ENCODE measurements at regions not wholly inside any gene's neighbourhood (a gene's known extent, or its start where the extent isn't known, plus 50 kb on each side); places are given as distances from the start of the nearest gene placed in this dataset.

DNA sequence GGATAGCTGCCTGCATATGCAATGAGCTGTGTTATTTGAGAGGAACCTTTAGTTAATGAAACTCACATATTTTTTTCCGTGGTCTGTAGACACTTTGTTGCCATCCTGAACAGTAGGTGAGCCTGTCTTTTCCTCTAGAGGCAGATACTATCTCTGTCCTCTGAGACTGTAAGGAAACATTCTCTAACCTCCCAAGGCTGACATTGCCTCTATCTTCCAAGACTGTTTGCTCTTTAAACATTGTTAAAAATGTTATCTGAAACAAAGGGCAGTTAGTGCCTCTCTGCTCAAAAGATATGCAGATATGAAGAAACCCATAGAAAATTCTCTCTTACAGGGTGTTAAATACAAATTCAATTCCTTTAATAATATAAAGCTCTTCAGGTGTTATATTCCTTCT, 963.8 kb upstream of the CNTN5 start:
- Histone ChIP-seq H3K79me2 (ENCODE audit: insufficient read depth, low read length) (no peaks in the 10 kb centered on the region), H4K20me1 (ENCODE audit: low read depth, low read length) (no peaks in the 10 kb centered on the region), H3K9me3 (ENCODE audit: insufficient read depth, low read length) (no peaks in the 10 kb centered on the region), H3K4me3 (ENCODE audit: insufficient read depth, low read length, poor library complexity, severe bottlenecking) (no peak overlapping the region), H3K27ac (ENCODE audit: low read depth, low read length) (no peak overlapping the region), H3K9me2 (replicated peaks; ENCODE audit: insufficient read depth, low read length) (no peaks in the 10 kb centered on the region), H3F3A (ENCODE audit: insufficient read depth) (no peaks in the 10 kb centered on the region), H3K9ac (ENCODE audit: low read length) (no peak overlapping the region), H3K36me3 (ENCODE audit: low read length) (no peaks in the 10 kb centered on the region), H2AFZ (ENCODE audit: low read depth, low read length, severe bottlenecking) (no peak overlapping the region), H3K27me3 (ENCODE audit: low read length) (no peaks in the 10 kb centered on the region), H3K4me2 (ENCODE audit: low read depth, low read length, poor library complexity, severe bottlenecking) (no peak overlapping the region)
- TF ChIP-seq, protein P1, sequence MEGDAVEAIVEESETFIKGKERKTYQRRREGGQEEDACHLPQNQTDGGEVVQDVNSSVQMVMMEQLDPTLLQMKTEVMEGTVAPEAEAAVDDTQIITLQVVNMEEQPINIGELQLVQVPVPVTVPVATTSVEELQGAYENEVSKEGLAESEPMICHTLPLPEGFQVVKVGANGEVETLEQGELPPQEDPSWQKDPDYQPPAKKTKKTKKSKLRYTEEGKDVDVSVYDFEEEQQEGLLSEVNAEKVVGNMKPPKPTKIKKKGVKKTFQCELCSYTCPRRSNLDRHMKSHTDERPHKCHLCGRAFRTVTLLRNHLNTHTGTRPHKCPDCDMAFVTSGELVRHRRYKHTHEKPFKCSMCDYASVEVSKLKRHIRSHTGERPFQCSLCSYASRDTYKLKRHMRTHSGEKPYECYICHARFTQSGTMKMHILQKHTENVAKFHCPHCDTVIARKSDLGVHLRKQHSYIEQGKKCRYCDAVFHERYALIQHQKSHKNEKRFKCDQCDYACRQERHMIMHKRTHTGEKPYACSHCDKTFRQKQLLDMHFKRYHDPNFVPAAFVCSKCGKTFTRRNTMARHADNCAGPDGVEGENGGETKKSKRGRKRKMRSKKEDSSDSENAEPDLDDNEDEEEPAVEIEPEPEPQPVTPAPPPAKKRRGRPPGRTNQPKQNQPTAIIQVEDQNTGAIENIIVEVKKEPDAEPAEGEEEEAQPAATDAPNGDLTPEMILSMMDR (IDR thresholded peaks at IDR 0.05; ENCODE audit: insufficient read depth, low read length, poor library complexity, severe bottlenecking) = no peak
- no peak for TF ChIP-seq EZH2phosphoT487 (conservative IDR thresholded peaks at IDR 0.05; ENCODE audit: low read length)

DNA sequence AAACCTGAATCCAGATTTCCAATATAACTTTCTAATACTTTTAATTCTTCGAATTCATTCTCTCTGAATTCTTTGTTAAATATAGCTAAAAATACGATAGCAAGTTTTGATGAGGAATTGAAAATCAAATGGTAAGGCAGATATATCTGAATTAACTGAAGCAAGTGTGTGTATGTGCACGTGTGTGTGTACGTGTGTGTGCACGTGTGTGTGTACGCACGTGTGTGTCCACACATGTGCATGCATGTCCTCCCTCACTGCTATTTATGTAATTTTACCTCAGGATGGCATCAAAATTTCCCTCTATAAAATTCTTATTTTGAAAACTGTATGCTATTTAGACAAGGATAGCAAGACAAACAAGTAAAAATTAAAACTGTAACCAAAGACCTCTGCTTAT, 961.3 kb upstream of the CNTN5 start:
- H3K27ac ChIP-seq (ENCODE audit: low read depth, low read length) = no peak overlapping the region
- no peaks in the 10 kb centered on the region for H3K9me3 ChIP-seq (ENCODE audit: insufficient read depth, low read length)
- H3K27me3 ChIP-seq (ENCODE audit: low read length) = no peaks in the 10 kb centered on the region
- no peaks in the 10 kb centered on the region for H3F3A ChIP-seq (ENCODE audit: insufficient read depth)
- no peaks in the 10 kb centered on the region for H3K36me3 ChIP-seq (ENCODE audit: low read length)
- H3K4me3 ChIP-seq (ENCODE audit: insufficient read depth, low read length, poor library complexity, severe bottlenecking) = no peak overlapping the region
- no peaks in the 10 kb centered on the region for H4K20me1 ChIP-seq (ENCODE audit: low read depth, low read length)
- no peak overlapping the region for H3K9ac ChIP-seq (ENCODE audit: low read length)
- TF ChIP-seq, protein P1 (IDR thresholded peaks at IDR 0.05; ENCODE audit: insufficient read depth, low read length, poor library complexity, severe bottlenecking) = no peak
- no peak for TF ChIP-seq EZH2phosphoT487 (conservative IDR thresholded peaks at IDR 0.05; ENCODE audit: low read length)
- no peaks in the 10 kb centered on the region for H3K79me2 ChIP-seq (ENCODE audit: insufficient read depth, low read length)
- H3K9me2 ChIP-seq (replicated peaks; ENCODE audit: insufficient read depth, low read length) = no peaks in the 10 kb centered on the region
- H3K4me2 ChIP-seq (ENCODE audit: low read depth, low read length, poor library complexity, severe bottlenecking) = no peak overlapping the region
- no peak overlapping the region for H2AFZ ChIP-seq (ENCODE audit: low read depth, low read length, severe bottlenecking)

DNA sequence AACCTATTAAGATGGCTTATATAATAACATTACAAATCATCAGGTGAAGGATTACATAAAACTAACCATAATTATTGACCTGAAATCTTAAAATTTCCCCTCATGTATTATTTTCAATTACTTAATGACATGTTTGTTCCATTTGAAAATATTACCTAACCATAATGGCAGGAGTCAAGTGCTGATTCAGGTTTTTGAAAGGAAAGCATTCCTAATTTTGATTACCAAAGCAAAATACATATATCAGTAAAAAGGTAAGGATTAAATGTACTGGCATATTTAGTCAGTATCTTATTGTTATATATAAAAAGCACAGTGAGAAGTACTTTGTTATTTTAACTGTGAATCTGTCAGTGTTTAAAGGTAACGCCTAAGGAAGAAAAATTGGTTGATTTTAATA, 960.0 kb upstream of the CNTN5 start:
- Histone ChIP-seq H3K4me2 (ENCODE audit: low read depth, low read length, poor library complexity, severe bottlenecking) (no peak overlapping the region), H2AFZ (ENCODE audit: low read depth, low read length, severe bottlenecking) (no peak overlapping the region), H3K9me3 (ENCODE audit: insufficient read depth, low read length) (no peaks in the 10 kb centered on the region), H4K20me1 (ENCODE audit: low read depth, low read length) (no peaks in the 10 kb centered on the region), H3K9me2 (replicated peaks; ENCODE audit: insufficient read depth, low read length) (no peaks in the 10 kb centered on the region), H3K9ac (ENCODE audit: low read length) (no peak overlapping the region), H3K27ac (ENCODE audit: low read depth, low read length) (no peak overlapping the region), H3K36me3 (ENCODE audit: low read length) (no peaks in the 10 kb centered on the region), H3K4me3 (ENCODE audit: insufficient read depth, low read length, poor library complexity, severe bottlenecking) (no peak overlapping the region), H3F3A (ENCODE audit: insufficient read depth) (no peaks in the 10 kb centered on the region), H3K79me2 (ENCODE audit: insufficient read depth, low read length) (no peaks in the 10 kb centered on the region), H3K27me3 (ENCODE audit: low read length) (no peaks in the 10 kb centered on the region)
- TF ChIP-seq, protein P1 (IDR thresholded peaks at IDR 0.05; ENCODE audit: insufficient read depth, low read length, poor library complexity, severe bottlenecking) = no peak
- TF ChIP-seq EZH2phosphoT487 (conservative IDR thresholded peaks at IDR 0.05; ENCODE audit: low read length) = no peak

DNA sequence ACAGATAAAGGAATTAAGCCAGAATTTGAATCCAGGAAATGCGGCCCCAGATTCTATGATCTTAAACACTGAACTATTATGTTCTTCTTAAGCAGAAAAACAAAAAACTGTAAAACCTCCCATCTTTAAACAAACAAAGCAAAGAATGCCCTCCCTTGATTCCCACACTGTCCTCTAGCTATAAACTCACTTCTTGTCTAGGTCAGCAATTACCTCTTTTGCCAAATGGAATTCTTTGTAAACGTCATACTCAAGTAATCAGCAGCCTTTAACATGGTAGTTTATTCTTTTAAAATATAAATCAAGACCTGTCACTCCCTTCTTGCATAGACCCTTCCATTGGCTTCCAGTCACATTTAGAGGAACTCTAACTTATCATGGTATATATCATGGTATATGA, 958.9 kb upstream of the CNTN5 start:
- H3F3A ChIP-seq (ENCODE audit: insufficient read depth) = no peaks in the 10 kb centered on the region
- no peak overlapping the region for H3K9ac ChIP-seq (ENCODE audit: low read length)
- TF ChIP-seq, protein P1 (IDR thresholded peaks at IDR 0.05; ENCODE audit: insufficient read depth, low read length, poor library complexity, severe bottlenecking) = no peak
- TF ChIP-seq EZH2phosphoT487 (conservative IDR thresholded peaks at IDR 0.05; ENCODE audit: low read length) = no peak
- no peak overlapping the region for H2AFZ ChIP-seq (ENCODE audit: low read depth, low read length, severe bottlenecking)
- no peaks in the 10 kb centered on the region for H3K9me2 ChIP-seq (replicated peaks; ENCODE audit: insufficient read depth, low read length)
- H3K4me2 ChIP-seq (ENCODE audit: low read depth, low read length, poor library complexity, severe bottlenecking) = no peak overlapping the region
- H3K79me2 ChIP-seq (ENCODE audit: insufficient read depth, low read length) = no peaks in the 10 kb centered on the region
- no peaks in the 10 kb centered on the region for H3K27me3 ChIP-seq (ENCODE audit: low read length)
- H3K9me3 ChIP-seq (ENCODE audit: insufficient read depth, low read length) = no peaks in the 10 kb centered on the region
- no peaks in the 10 kb centered on the region for H3K36me3 ChIP-seq (ENCODE audit: low read length)
- no peak overlapping the region for H3K27ac ChIP-seq (ENCODE audit: low read depth, low read length)
- no peaks in the 10 kb centered on the region for H4K20me1 ChIP-seq (ENCODE audit: low read depth, low read length)
- H3K4me3 ChIP-seq (ENCODE audit: insufficient read depth, low read length, poor library complexity, severe bottlenecking) = no peak overlapping the region
